DMS114 treated with DMSO at 0.1 percent for 48 hours (cell line): ENCODE measurements at regions not wholly inside any gene's neighbourhood (a gene's known extent, or its start where the extent isn't known, plus 50 kb on each side); places are given as distances from the start of the nearest gene placed in this dataset.

ENCODE experiments used
- DNase-seq: peaks from one replicate; lab custom pipeline; 2025; ENCODE audit not compliant: unreplicated experiment; lab: John Stamatoyannopoulos, UW

DNA sequence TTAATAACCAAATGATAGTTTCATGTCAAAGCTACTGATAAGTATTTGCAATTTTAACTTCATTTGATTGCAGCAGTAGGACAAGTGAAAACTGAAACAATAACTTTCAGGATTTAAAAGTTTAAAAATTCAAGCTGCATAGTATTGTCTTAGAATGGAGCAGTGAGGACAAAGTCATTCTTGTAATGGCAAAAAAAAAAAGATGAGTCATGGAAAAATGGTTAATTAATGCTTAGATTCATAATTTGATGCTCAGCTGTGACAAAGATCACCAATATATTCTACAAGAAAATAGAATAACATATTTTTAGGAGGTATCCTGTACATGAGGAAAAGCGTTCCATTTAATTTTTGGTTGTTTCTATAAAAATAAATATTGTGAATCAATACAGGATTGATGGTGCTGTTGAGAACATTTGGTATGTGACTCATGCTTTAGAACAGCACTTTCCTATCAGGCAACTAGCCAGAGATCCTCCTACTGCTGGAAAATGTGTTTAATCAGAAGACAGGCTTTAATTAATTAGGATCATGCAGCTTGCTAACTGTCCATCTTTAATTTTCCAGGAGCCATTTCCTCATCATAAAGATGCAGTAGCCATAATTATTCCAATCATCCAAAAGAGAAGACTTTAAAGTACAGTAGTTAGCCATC lies 239.0 kb upstream of the MMADHC start:
- DNase-seq: no peak

GRCh38 chr2:149825473-149825872 lies 237.9 kb upstream of the MMADHC start:
- DNase-seq: no peak

DNA sequence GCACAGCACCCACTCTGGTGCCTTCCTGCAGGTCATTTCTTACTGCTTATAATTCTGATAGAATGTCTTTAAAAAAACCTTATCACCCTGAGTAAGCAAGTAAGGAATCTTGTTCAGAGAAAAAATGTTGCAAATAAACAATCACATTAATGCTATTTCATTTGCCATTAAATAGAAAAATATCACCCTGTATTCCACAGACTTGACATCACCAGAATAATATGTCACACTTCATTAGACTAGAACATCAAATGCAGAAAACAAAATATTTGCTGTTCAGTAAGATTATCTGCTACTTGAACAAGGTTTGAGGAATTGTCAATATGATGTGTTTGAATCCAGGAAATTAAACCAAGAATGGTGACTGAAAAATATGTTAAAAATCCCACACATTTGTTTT lies 236.6 kb upstream of the MMADHC start:
- no peak for DNase-seq

DNA sequence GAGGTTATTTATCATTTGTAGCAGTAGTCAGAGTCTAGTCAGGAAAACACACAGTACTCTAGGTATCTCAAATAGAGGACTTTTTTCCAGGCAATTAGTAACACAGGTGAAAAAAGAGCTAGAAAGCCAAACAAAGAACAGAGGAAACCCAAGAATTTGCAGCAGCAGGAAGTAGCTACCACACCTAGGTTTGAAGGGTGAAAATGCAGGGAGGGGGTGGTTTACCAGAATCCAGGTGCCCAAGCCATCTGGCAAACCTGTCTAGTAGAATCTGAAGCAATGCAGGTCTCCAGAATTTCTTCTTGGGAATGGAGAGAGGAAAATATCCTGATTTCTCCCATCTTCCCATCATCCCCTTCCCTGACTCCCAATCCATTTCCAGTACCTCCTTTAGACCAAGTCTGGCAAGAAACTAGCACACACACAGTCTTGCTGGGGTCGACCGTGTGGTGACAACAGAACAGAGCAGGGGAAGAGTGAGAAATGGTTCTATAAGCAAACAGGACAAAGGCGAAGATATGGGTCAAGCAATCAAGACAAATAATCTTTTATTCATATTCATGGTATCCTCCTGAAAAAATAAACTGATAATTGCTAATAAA lies 231.9 kb upstream of the MMADHC start:
- no peak for DNase-seq

- no peak for DNase-seq
These were observed 229.4 kb upstream of the MMADHC start for GRCh38 chr2:149816756-149817551.

- DNase-seq: no peak
These were observed 228.4 kb upstream of the MMADHC start for GRCh38 chr2:149815941-149816340.

DNA sequence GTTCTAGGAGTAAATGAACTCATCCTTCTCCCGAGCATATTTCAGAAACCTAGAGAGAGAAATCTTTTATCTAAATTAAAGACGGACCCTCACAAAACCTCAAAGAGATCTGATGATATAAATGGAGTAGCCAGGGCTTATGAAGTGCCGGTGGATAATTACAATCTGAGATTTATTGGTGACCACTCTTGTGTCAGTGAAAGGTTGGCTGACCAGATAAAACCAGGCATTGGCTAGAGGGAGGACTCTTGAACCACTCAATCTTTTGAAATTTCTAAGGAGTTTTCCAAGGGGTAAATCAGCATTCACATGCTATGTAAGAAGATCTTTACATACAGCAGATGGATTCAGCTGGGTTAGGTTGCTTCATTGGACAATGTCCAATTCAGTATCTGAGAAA lies 227.3 kb upstream of the MMADHC start:
- DNase-seq: no peak

- DNase-seq: no peak
These were observed 226.5 kb upstream of the MMADHC start for GRCh38 chr2:149814049-149814448.

GRCh38 chr2:149808556-149808955 lies 221.0 kb upstream of the MMADHC start:
- no peak for DNase-seq

DNA sequence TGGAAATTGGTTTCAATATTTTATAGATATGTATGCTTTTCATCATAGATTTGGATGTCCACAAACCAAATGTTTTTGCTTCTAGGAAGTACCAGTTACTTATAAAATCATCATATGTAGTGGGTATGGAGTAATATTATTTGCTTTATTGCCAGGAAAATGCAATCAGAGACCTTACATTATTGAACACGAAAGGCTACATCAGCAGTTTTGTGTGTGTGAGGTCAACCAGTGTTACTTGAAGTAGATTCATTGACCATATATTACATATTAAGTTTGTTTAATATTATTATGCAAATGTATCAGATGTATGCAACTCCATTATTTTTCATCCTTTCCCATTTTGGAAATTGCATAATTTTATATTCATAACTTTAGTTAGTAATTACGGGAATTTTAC lies 219.1 kb upstream of the MMADHC start:
- no peak for DNase-seq

- no peak for DNase-seq
These were observed 213.3 kb upstream of the MMADHC start for GRCh38 chr2:149800624-149801542.

- DNase-seq: no peak
These were observed 211.6 kb upstream of the MMADHC start for GRCh38 chr2:149799013-149799705.

DNA sequence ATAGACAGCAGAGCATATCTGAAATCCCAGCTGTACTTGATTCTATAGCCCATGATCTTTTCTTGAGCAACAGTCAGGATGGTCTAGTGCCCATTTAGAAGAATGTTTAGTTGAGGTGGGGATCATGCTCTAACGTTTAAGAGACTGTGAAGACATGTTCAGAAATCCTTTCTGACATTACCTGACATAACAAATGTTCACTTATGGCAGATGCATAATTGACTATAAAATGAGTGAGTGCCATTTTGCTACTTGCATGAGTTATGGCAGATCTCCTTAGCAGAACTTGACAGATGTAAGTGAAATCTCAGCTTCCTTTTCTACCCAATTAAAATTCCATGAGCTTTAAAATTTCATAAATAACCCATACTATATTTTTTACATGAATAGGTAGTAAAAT lies 209.5 kb upstream of the MMADHC start:
- no peak for DNase-seq

GRCh38 chr2:149789549-149789948 lies 202.0 kb upstream of the MMADHC start:
- no peak for DNase-seq

- DNase-seq: no peak
These were observed 199.6 kb upstream of the MMADHC start for GRCh38 chr2:149787206-149787605.

- no peak for DNase-seq
These were observed 195.7 kb upstream of the MMADHC start for GRCh38 chr2:149783284-149783683.

- no peak for DNase-seq
These were observed 195.0 kb upstream of the MMADHC start for GRCh38 chr2:149782572-149782971.

GRCh38 chr2:149781263-149781808 lies 193.8 kb upstream of the MMADHC start:
- no peak for DNase-seq

GRCh38 chr2:149773006-149773405 lies 185.4 kb upstream of the MMADHC start:
- DNase-seq: no peak

DNA sequence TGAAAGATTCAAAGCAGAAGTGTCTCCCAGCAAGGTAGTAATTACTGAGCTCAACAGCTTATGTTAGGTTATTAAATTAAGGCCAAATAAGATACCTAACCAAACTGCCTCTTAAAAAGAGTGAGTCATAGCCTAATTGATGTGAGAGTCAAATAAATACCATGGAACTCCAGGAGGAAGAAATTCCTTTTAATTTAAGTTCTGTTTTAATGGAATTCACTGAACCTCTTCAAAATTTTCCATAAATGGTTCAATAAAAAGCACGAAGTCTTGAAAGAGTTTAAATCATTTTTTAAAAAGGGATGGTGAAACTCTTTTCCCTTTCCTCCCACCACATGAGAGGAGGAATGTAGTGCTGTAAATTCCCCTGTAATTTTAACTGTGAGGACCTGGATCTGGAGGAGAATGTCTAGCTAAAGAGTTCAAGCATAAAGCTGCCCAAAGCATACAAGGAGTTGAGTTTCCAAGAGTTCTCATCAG lies 180.8 kb upstream of the MMADHC start:
- no peak for DNase-seq
